ENCODE measurements at regions not wholly inside any gene's neighbourhood (a gene's known extent, or its start where the extent isn't known, plus 50 kb on each side); places are given as distances from the start of the nearest gene placed in this dataset.
"Not testable (repeated sequence)": the region's sequence is repeated elsewhere in the genome, so short reads cannot be mapped to it uniquely, and the experiment has no call there.

GRCh38 chr6:165167311-165167710 is 142.1 kb downstream of the C6orf118 start:
- no peak for DNase-seq

- no peak for DNase-seq
Observed at GRCh38 chr6:165163519-165163918, 145.9 kb downstream of the C6orf118 start.

- no peak for DNase-seq
Observed at GRCh38 chr6:165159460-165159859, 149.9 kb downstream of the C6orf118 start.

GRCh38 chr6:165146456-165146855 is 162.9 kb downstream of the C6orf118 start:
- DNase-seq = no peak

GRCh38 chr6:165135889-165136288 is 173.5 kb downstream of the C6orf118 start:
- DNase-seq = no peak

- no peak for DNase-seq
Observed at GRCh38 chr6:165129086-165129485, 180.3 kb downstream of the C6orf118 start.

- not testable (repeated sequence) for DNase-seq
Observed at GRCh38 chr6:165127743-165128142, 181.7 kb downstream of the C6orf118 start.

- DNase-seq = not testable (repeated sequence)
Observed at GRCh38 chr6:165124681-165125080, 184.7 kb downstream of the C6orf118 start.

- no peak for DNase-seq
Observed at GRCh38 chr6:165119231-165120020, 190.0 kb downstream of the C6orf118 start.

GRCh38 chr6:165118736-165119135 is 190.7 kb downstream of the C6orf118 start:
- DNase-seq = no peak

- DNase-seq = no peak
Observed at GRCh38 chr6:165117806-165118205, 191.6 kb downstream of the C6orf118 start.

GRCh38 chr6:165117121-165117520 is 192.3 kb downstream of the C6orf118 start:
- DNase-seq = no peak

GRCh38 chr6:165110860-165111259 is 198.5 kb downstream of the C6orf118 start:
- no peak for DNase-seq

- no peak for DNase-seq
Observed at GRCh38 chr6:165109011-165109410, 200.4 kb downstream of the C6orf118 start.

- no peak for DNase-seq
Observed at GRCh38 chr6:165106261-165106660, 203.1 kb downstream of the C6orf118 start.

GRCh38 chr6:165098165-165098564 is 211.2 kb downstream of the C6orf118 start:
- DNase-seq = no peak

GRCh38 chr6:165096868-165097267 is 212.5 kb downstream of the C6orf118 start:
- DNase-seq = no peak

GRCh38 chr6:165096209-165096608 is 213.2 kb downstream of the C6orf118 start:
- DNase-seq = no peak

GRCh38 chr6:165092881-165093595 is 216.4 kb downstream of the C6orf118 start:
- no peak for DNase-seq

- DNase-seq = no peak
Observed at GRCh38 chr6:165091121-165091785, 218.2 kb downstream of the C6orf118 start.

- no peak for DNase-seq
Observed at GRCh38 chr6:165090242-165090641, 219.2 kb downstream of the C6orf118 start.

- no peak for DNase-seq
Observed at GRCh38 chr6:165086814-165087213, 222.6 kb downstream of the C6orf118 start.

- no peak for DNase-seq
Observed at GRCh38 chr6:165082636-165083035, 226.8 kb downstream of the C6orf118 start.
